ENCODE measurements at regions not wholly inside any gene's neighbourhood (a gene's known extent, or its start where the extent isn't known, plus 50 kb on each side); places are given as distances from the start of the nearest gene placed in this dataset.

- Histone ChIP-seq H3K79me1 (ENCODE audit: low read length) (no peaks in the 10 kb centered on the region), H3K4ac (ENCODE audit: low read depth, low read length) (no peak overlapping the region), H3K27ac (ENCODE audit: low read depth, low read length) (no peak overlapping the region), H3K4me1 (ENCODE audit: control insufficient read depth, low read depth, low read length) (no peaks in the 10 kb centered on the region), H2BK120ac (ENCODE audit: low read depth, low read length) (no peak overlapping the region), H3K9ac (ENCODE audit: low read length) (no peak overlapping the region), H3K18ac (ENCODE audit: low read length) (no peak overlapping the region), H3K23ac (ENCODE audit: low read length) (no peak overlapping the region), H3K36me3 (ENCODE audit: control insufficient read depth, insufficient read depth, low read length) (no peaks in the 10 kb centered on the region), H3K4me2 (ENCODE audit: low read length) (no peak overlapping the region), H3K4me3 (ENCODE audit: low read length) (no peak overlapping the region), H4K5ac (ENCODE audit: low read length) (no peak overlapping the region), H3K27me3 (ENCODE audit: insufficient read depth, low read length, poor library complexity) (no peaks in the 10 kb centered on the region), H4K8ac (ENCODE audit: low read depth, low read length) (no peak overlapping the region), H2AK5ac (ENCODE audit: low read length) (no peak overlapping the region), H3K79me2 (ENCODE audit: control insufficient read depth, insufficient read depth, low read length) (no peaks in the 10 kb centered on the region), H3K56ac (ENCODE audit: low read length) (no peak overlapping the region), H2BK15ac (replicated peaks; ENCODE audit: low read depth) (no peak overlapping the region), H2BK5ac (ENCODE audit: low read length) (no peak overlapping the region)
- no peak for DNase-seq
- no CpG with 5 or more reads among the region's 3 CpGs for WGBS (ENCODE audit: extremely low coverage, insufficient coverage, low lambda C conversion rate)
Measured at GRCh38 chr6:130696806-130697205, 130.4 kb upstream of the SMLR1 start.

GRCh38 chr6:130697271-130697994 lies 129.8 kb upstream of the SMLR1 start:
- no peaks in the 10 kb centered on the region for H3K4me1 ChIP-seq (ENCODE audit: control insufficient read depth, low read depth, low read length)
- H3K79me1 ChIP-seq (ENCODE audit: low read length): no peaks in the 10 kb centered on the region
- no peak for DNase-seq
- H3K23ac ChIP-seq (ENCODE audit: low read length): no peak overlapping the region
- no peak overlapping the region for H3K56ac ChIP-seq (ENCODE audit: low read length)
- H3K79me2 ChIP-seq (ENCODE audit: control insufficient read depth, insufficient read depth, low read length): no peaks in the 10 kb centered on the region
- H3K27me3 ChIP-seq (ENCODE audit: insufficient read depth, low read length, poor library complexity): no peaks in the 10 kb centered on the region
- H2AK5ac ChIP-seq (ENCODE audit: low read length): no peak overlapping the region
- H3K27ac ChIP-seq (ENCODE audit: low read depth, low read length): no peak overlapping the region
- H3K4me3 ChIP-seq (ENCODE audit: low read length): no peak overlapping the region
- WGBS (ENCODE audit: extremely low coverage, insufficient coverage, low lambda C conversion rate): no CpG with 5 or more reads among the region's 1 CpG
- no peak overlapping the region for H4K5ac ChIP-seq (ENCODE audit: low read length)
- no peak overlapping the region for H2BK15ac ChIP-seq (replicated peaks; ENCODE audit: low read depth)
- H3K18ac ChIP-seq (ENCODE audit: low read length): no peak overlapping the region
- no peaks in the 10 kb centered on the region for H3K36me3 ChIP-seq (ENCODE audit: control insufficient read depth, insufficient read depth, low read length)
- no peak overlapping the region for H4K8ac ChIP-seq (ENCODE audit: low read depth, low read length)
- no peak overlapping the region for H2BK120ac ChIP-seq (ENCODE audit: low read depth, low read length)
- no peak overlapping the region for H3K4me2 ChIP-seq (ENCODE audit: low read length)
- no peak overlapping the region for H2BK5ac ChIP-seq (ENCODE audit: low read length)
- H3K4ac ChIP-seq (ENCODE audit: low read depth, low read length): no peak overlapping the region
- no peak overlapping the region for H3K9ac ChIP-seq (ENCODE audit: low read length)

- H4K8ac ChIP-seq (ENCODE audit: low read depth, low read length): no peak overlapping the region
- no peak overlapping the region for H2BK15ac ChIP-seq (replicated peaks; ENCODE audit: low read depth)
- no peak overlapping the region for H3K4me3 ChIP-seq (ENCODE audit: low read length)
- H3K79me1 ChIP-seq (ENCODE audit: low read length): no peaks in the 10 kb centered on the region
- H2BK5ac ChIP-seq (ENCODE audit: low read length): no peak overlapping the region
- H2BK120ac ChIP-seq (ENCODE audit: low read depth, low read length): no peak overlapping the region
- no peak overlapping the region for H3K4me2 ChIP-seq (ENCODE audit: low read length)
- peak; percentile 56 for DNase-seq
- no peak overlapping the region for H3K56ac ChIP-seq (ENCODE audit: low read length)
- H3K9ac ChIP-seq (ENCODE audit: low read length): no peak overlapping the region
- H2AK5ac ChIP-seq (ENCODE audit: low read length): no peak overlapping the region
- no peak overlapping the region for H3K27ac ChIP-seq (ENCODE audit: low read depth, low read length)
- no peaks in the 10 kb centered on the region for H3K4me1 ChIP-seq (ENCODE audit: control insufficient read depth, low read depth, low read length)
- no peaks in the 10 kb centered on the region for H3K79me2 ChIP-seq (ENCODE audit: control insufficient read depth, insufficient read depth, low read length)
- WGBS (ENCODE audit: extremely low coverage, insufficient coverage, low lambda C conversion rate): no CpG with 5 or more reads among the region's 4 CpGs
- H3K27me3 ChIP-seq (ENCODE audit: insufficient read depth, low read length, poor library complexity): no peaks in the 10 kb centered on the region
- no peak overlapping the region for H3K18ac ChIP-seq (ENCODE audit: low read length)
- no peak overlapping the region for H3K23ac ChIP-seq (ENCODE audit: low read length)
- H4K5ac ChIP-seq (ENCODE audit: low read length): no peak overlapping the region
- no peaks in the 10 kb centered on the region for H3K36me3 ChIP-seq (ENCODE audit: control insufficient read depth, insufficient read depth, low read length)
- no peak overlapping the region for H3K4ac ChIP-seq (ENCODE audit: low read depth, low read length)
Measured at GRCh38 chr6:130697995-130698535, 129.1 kb upstream of the SMLR1 start.

GRCh38 chr6:130699742-130700141 lies 127.5 kb upstream of the SMLR1 start:
- no peak overlapping the region for H3K23ac ChIP-seq (ENCODE audit: low read length)
- H3K9ac ChIP-seq (ENCODE audit: low read length): no peak overlapping the region
- H3K27ac ChIP-seq (ENCODE audit: low read depth, low read length): no peak overlapping the region
- no peaks in the 10 kb centered on the region for H3K4me1 ChIP-seq (ENCODE audit: control insufficient read depth, low read depth, low read length)
- no peak overlapping the region for H3K18ac ChIP-seq (ENCODE audit: low read length)
- no peak overlapping the region for H2BK120ac ChIP-seq (ENCODE audit: low read depth, low read length)
- no peaks in the 10 kb centered on the region for H3K79me1 ChIP-seq (ENCODE audit: low read length)
- H3K4me2 ChIP-seq (ENCODE audit: low read length): no peak overlapping the region
- no peaks in the 10 kb centered on the region for H3K36me3 ChIP-seq (ENCODE audit: control insufficient read depth, insufficient read depth, low read length)
- no peak overlapping the region for H2BK5ac ChIP-seq (ENCODE audit: low read length)
- no peak overlapping the region for H4K8ac ChIP-seq (ENCODE audit: low read depth, low read length)
- no peak overlapping the region for H3K56ac ChIP-seq (ENCODE audit: low read length)
- H3K4ac ChIP-seq (ENCODE audit: low read depth, low read length): no peak overlapping the region
- H3K27me3 ChIP-seq (ENCODE audit: insufficient read depth, low read length, poor library complexity): no peaks in the 10 kb centered on the region
- DNase-seq: no peak
- no CpG with 5 or more reads among the region's 2 CpGs for WGBS (ENCODE audit: extremely low coverage, insufficient coverage, low lambda C conversion rate)
- no peak overlapping the region for H2BK15ac ChIP-seq (replicated peaks; ENCODE audit: low read depth)
- no peak overlapping the region for H4K5ac ChIP-seq (ENCODE audit: low read length)
- H2AK5ac ChIP-seq (ENCODE audit: low read length): no peak overlapping the region
- H3K79me2 ChIP-seq (ENCODE audit: control insufficient read depth, insufficient read depth, low read length): no peaks in the 10 kb centered on the region
- no peak overlapping the region for H3K4me3 ChIP-seq (ENCODE audit: low read length)

- no peaks in the 10 kb centered on the region for H3K27me3 ChIP-seq (ENCODE audit: insufficient read depth, low read length, poor library complexity)
- no peaks in the 10 kb centered on the region for H3K79me1 ChIP-seq (ENCODE audit: low read length)
- no peak overlapping the region for H3K27ac ChIP-seq (ENCODE audit: low read depth, low read length)
- H2AK5ac ChIP-seq (ENCODE audit: low read length): no peak overlapping the region
- no peak overlapping the region for H3K4ac ChIP-seq (ENCODE audit: low read depth, low read length)
- H3K23ac ChIP-seq (ENCODE audit: low read length): no peak overlapping the region
- H4K8ac ChIP-seq (ENCODE audit: low read depth, low read length): no peak overlapping the region
- no peak overlapping the region for H2BK15ac ChIP-seq (replicated peaks; ENCODE audit: low read depth)
- no peak overlapping the region for H3K9ac ChIP-seq (ENCODE audit: low read length)
- no peak overlapping the region for H3K18ac ChIP-seq (ENCODE audit: low read length)
- H3K79me2 ChIP-seq (ENCODE audit: control insufficient read depth, insufficient read depth, low read length): no peaks in the 10 kb centered on the region
- H3K4me3 ChIP-seq (ENCODE audit: low read length): no peak overlapping the region
- DNase-seq: no peak
- no peak overlapping the region for H2BK5ac ChIP-seq (ENCODE audit: low read length)
- H3K36me3 ChIP-seq (ENCODE audit: control insufficient read depth, insufficient read depth, low read length): no peaks in the 10 kb centered on the region
- H3K4me2 ChIP-seq (ENCODE audit: low read length): no peak overlapping the region
- H4K5ac ChIP-seq (ENCODE audit: low read length): no peak overlapping the region
- H3K56ac ChIP-seq (ENCODE audit: low read length): no peak overlapping the region
- WGBS (ENCODE audit: extremely low coverage, insufficient coverage, low lambda C conversion rate): no CpG with 5 or more reads among the region's 4 CpGs
- no peak overlapping the region for H2BK120ac ChIP-seq (ENCODE audit: low read depth, low read length)
- H3K4me1 ChIP-seq (ENCODE audit: control insufficient read depth, low read depth, low read length): no peaks in the 10 kb centered on the region
Measured at GRCh38 chr6:130700397-130700796, 126.8 kb upstream of the SMLR1 start.

- Histone ChIP-seq H3K27ac (ENCODE audit: low read depth, low read length) (no peak overlapping the region), H2BK120ac (ENCODE audit: low read depth, low read length) (no peak overlapping the region), H3K23ac (ENCODE audit: low read length) (no peak overlapping the region), H3K27me3 (ENCODE audit: insufficient read depth, low read length, poor library complexity) (no peaks in the 10 kb centered on the region), H3K79me1 (ENCODE audit: low read length) (no peaks in the 10 kb centered on the region), H3K9ac (ENCODE audit: low read length) (no peak overlapping the region), H3K4ac (ENCODE audit: low read depth, low read length) (no peak overlapping the region), H2BK5ac (ENCODE audit: low read length) (no peak overlapping the region), H3K36me3 (ENCODE audit: control insufficient read depth, insufficient read depth, low read length) (no peaks in the 10 kb centered on the region), H4K5ac (ENCODE audit: low read length) (no peak overlapping the region), H3K56ac (ENCODE audit: low read length) (no peak overlapping the region), H3K4me2 (ENCODE audit: low read length) (no peak overlapping the region), H4K8ac (ENCODE audit: low read depth, low read length) (no peak overlapping the region), H3K4me3 (ENCODE audit: low read length) (no peak overlapping the region), H3K79me2 (ENCODE audit: control insufficient read depth, insufficient read depth, low read length) (no peaks in the 10 kb centered on the region), H3K4me1 (ENCODE audit: control insufficient read depth, low read depth, low read length) (peaks cover 1% of the 10 kb centered on the region), H2AK5ac (ENCODE audit: low read length) (no peak overlapping the region), H2BK15ac (replicated peaks; ENCODE audit: low read depth) (no peak overlapping the region), H3K18ac (ENCODE audit: low read length) (no peak overlapping the region)
- no CpG with 5 or more reads among the region's 2 CpGs for WGBS (ENCODE audit: extremely low coverage, insufficient coverage, low lambda C conversion rate)
- no peak for DNase-seq
Measured at GRCh38 chr6:130708338-130708737, 118.9 kb upstream of the SMLR1 start.
